Mammary epithelial cell (primary cell): ENCODE measurements at regions not wholly inside any gene's neighbourhood (a gene's known extent, or its start where the extent isn't known, plus 50 kb on each side); places are given as distances from the start of the nearest gene placed in this dataset.

Experiments
- EZH2 ChIP-seq: IDR thresholded peaks from 2 replicates; pipeline ENCODE4 v1.6.1; 2012; ENCODE audit warnings: low read length, inconsistent platforms, borderline replicate concordance
- TF ChIP-seq, protein P1 (sequence below), 2 donors: IDR thresholded peaks in 1 of 2; conservative IDR thresholded peaks in 1 of 2; 2 replicates each; pipeline ENCODE4 v1.5.1; 2011 to 2012; ENCODE audit warnings: inconsistent platforms in 2 of 2, low read length in 2 of 2, mild to moderate bottlenecking in 2 of 2, control low read depth in 1 of 2, low read depth in 1 of 2; ENCODE audit not compliant: insufficient read depth in 1 of 2; ENCODE audit errors: extremely low read depth in 1 of 2

DNA sequence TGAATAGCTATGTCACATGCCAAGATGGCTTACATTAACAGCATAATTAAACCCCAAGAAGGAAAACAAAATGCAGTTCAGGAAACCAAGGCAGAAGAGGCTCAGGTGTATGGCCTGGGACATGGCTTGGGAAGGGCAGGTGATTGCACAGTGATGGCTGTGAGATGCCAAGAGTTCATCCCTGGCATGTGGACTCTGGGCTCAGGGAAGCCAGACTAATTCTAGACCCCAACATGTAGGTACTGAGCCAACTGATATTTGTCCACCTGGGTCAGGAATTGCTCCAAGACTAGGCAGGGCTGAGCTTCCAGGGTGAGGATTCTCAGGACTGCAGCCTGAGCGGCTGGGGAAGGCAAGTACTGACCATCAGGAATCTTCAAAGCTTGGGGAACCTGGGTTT lies 218.4 kb upstream of the PIK3R1 start:
- TF ChIP-seq, protein P1, sequence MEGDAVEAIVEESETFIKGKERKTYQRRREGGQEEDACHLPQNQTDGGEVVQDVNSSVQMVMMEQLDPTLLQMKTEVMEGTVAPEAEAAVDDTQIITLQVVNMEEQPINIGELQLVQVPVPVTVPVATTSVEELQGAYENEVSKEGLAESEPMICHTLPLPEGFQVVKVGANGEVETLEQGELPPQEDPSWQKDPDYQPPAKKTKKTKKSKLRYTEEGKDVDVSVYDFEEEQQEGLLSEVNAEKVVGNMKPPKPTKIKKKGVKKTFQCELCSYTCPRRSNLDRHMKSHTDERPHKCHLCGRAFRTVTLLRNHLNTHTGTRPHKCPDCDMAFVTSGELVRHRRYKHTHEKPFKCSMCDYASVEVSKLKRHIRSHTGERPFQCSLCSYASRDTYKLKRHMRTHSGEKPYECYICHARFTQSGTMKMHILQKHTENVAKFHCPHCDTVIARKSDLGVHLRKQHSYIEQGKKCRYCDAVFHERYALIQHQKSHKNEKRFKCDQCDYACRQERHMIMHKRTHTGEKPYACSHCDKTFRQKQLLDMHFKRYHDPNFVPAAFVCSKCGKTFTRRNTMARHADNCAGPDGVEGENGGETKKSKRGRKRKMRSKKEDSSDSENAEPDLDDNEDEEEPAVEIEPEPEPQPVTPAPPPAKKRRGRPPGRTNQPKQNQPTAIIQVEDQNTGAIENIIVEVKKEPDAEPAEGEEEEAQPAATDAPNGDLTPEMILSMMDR (conservative IDR thresholded peaks at IDR 0.05 in 1 of 2, IDR thresholded peaks at IDR 0.05 in 1 of 2; ENCODE audit: extremely low read depth in 1 of 2, insufficient read depth in 1 of 2, low read depth in 1 of 2, low read length in 2 of 2): no peak
- no peak for TF ChIP-seq EZH2
